Lower leg skin (tissue), 3 donors: ENCODE measurements at regions not wholly inside any gene's neighbourhood (a gene's known extent, or its start where the extent isn't known, plus 50 kb on each side); places are given as distances from the start of the nearest gene placed in this dataset.

Source experiments
- POLR2A ChIP-seq, 2 donors: fragments of 450-650 bp; IDR thresholded peaks; one replicate each; pipeline ENCODE4 v1.6.1; 2016 to 2017; ENCODE audit warnings: antibody characterized with exemption in 2 of 2, mild to moderate bottlenecking in 1 of 2, moderate library complexity in 1 of 2
- TF ChIP-seq, protein P1 (sequence below), 3 donors: fragments of 450-650 bp; IDR thresholded peaks; one replicate each; pipeline ENCODE4 v1.5.1; 2016; ENCODE audit warnings: antibody characterized with exemption in 3 of 3, mild to moderate bottlenecking in 3 of 3, moderate library complexity in 2 of 3

DNA sequence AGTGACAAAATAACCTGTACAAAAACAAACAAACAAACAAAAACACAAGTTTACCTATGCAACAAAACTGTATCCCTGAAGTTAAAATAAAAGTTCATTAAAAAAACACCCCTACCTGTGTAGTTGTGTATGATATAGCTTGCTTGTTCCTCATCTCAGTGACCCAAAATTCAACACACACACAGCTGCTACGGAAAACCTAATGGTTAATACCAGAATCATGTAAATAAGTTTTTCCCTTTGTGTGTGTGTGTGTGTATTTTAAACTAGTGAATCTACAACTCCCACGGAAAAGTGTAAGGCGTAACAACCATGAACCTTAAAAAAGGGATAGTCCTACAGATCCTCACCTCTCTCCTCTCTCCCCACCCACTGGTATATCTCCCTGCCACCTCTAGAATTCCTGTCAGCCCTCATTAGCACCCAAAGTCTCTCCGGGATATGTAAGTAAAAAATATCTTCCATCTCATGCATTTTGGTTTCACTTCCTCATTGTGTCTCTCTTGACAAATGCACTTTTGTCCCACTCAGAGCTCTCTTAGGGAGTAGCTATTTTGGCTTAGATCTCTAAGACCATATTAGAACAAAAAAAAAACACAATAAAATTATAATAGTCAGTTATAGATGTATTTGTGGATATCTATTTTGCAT, 2236.5 kb downstream of the PCDH9 start:
- TF ChIP-seq POLR2A (IDR thresholded peaks at IDR 0.05), result no peak
- TF ChIP-seq, protein P1, sequence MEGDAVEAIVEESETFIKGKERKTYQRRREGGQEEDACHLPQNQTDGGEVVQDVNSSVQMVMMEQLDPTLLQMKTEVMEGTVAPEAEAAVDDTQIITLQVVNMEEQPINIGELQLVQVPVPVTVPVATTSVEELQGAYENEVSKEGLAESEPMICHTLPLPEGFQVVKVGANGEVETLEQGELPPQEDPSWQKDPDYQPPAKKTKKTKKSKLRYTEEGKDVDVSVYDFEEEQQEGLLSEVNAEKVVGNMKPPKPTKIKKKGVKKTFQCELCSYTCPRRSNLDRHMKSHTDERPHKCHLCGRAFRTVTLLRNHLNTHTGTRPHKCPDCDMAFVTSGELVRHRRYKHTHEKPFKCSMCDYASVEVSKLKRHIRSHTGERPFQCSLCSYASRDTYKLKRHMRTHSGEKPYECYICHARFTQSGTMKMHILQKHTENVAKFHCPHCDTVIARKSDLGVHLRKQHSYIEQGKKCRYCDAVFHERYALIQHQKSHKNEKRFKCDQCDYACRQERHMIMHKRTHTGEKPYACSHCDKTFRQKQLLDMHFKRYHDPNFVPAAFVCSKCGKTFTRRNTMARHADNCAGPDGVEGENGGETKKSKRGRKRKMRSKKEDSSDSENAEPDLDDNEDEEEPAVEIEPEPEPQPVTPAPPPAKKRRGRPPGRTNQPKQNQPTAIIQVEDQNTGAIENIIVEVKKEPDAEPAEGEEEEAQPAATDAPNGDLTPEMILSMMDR (IDR thresholded peaks at IDR 0.05), result no peak
